HG03469 (cell line): ENCODE measurements at regions not wholly inside any gene's neighbourhood (a gene's known extent, or its start where the extent isn't known, plus 50 kb on each side); places are given as distances from the start of the nearest gene placed in this dataset.
"Not testable (repeated sequence)": the region's sequence is repeated elsewhere in the genome, so short reads cannot be mapped to it uniquely, and the experiment has no call there.

Experiments used
- ATAC-seq: cut with Tn5 transposase; IDR thresholded peaks from one replicate; pipeline ENCODE4 v1.9.1; 2021; ENCODE audit warnings: mild to moderate bottlenecking, moderate library complexity, moderate number of reproducible peaks; ENCODE audit not compliant: unreplicated experiment

GRCh38 chr13:105764486-105764885 is 771.0 kb downstream of the EFNB2 start:
- no peak for ATAC-seq

- ATAC-seq: no peak
Measured at GRCh38 chr13:105763851-105764250, 771.6 kb downstream of the EFNB2 start.

DNA sequence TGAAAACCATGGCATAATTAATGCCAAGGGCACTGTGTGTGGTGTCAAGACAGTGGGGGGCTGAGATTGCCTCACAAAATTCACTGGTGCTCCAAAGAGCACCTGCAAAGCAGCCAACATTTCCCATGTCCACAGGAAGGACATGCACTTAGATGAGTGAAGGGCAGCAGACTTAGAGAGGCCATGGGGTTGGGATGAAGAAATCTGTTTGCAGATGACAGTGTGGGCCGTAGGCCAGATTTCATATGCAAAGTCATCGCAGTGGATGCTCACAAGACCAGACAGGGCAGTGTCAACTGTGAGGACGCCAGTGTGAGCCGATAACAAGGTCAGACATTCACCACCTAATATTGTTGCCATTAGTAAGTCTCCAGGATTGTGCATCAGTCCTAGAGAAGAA is 773.4 kb downstream of the EFNB2 start:
- ATAC-seq: no peak

GRCh38 chr13:105758918-105759860 is 776.3 kb downstream of the EFNB2 start:
- ATAC-seq: no peak

DNA sequence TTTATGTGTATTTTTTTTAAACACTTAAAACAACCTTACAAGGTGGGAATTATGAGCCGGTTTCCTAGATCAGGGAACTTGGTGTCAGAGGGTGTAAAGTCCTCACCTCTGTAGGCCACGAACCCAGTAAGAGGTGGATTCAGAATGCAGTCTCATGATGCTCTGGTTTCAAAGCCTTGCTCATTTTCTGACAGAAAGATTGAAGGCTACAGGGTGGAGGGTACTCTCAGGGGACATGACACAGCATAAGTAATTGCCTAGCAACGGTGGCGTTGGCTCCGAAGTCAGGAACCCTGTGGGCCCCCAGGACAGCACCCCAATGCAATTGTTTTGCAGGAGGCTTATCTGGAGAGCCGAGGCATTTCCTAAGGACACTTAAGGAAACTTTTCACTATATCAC is 794.7 kb downstream of the EFNB2 start:
- ATAC-seq: no peak

- ATAC-seq: no peak
Measured at GRCh38 chr13:105737688-105738087, 797.8 kb downstream of the EFNB2 start.

DNA sequence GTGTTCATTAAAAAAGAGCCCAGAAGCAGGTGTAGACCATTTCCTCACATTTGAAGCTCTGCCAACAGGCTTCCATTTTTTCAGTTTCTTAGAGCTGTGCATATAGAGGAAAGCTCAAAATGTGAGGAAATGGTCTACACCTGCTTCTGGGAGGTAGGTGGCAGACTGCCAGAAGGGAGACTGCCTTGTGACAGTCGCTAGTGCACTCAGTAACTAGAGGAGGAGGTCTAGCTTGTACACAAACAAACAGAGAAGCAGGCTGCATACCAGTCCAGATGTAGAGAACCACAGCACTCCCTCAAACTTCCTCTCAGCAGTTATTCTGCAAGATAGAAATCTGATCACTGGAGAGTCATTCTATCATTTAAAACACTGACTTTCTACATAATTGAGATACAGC is 800.2 kb downstream of the EFNB2 start:
- no peak for ATAC-seq

- no peak for ATAC-seq
Measured at GRCh38 chr13:105732806-105733529, 802.5 kb downstream of the EFNB2 start.

- no peak for ATAC-seq
Measured at GRCh38 chr13:105725887-105726286, 809.6 kb downstream of the EFNB2 start.

DNA sequence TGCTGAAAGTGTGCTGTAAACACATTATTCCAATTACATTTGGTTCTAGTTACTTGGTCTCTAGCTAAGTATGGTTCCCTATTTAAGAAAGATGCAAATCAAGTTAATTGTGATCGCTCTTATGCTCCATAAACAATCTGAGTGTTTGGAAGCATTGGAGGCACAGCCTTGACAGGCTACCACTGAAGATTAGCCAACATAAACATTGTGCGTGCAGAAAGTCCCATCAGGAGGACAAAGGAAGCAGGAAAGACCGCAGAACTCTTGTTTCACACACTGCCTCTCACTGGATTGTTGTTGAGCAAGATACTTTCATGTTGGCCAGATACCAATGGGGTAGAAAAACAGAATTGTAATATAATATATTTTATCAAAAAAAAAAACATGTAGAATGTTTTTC is 814.4 kb downstream of the EFNB2 start:
- no peak for ATAC-seq

GRCh38 chr13:105719859-105720258 is 815.6 kb downstream of the EFNB2 start:
- ATAC-seq: no peak

GRCh38 chr13:105709181-105709580 is 826.3 kb downstream of the EFNB2 start:
- ATAC-seq: no peak

DNA sequence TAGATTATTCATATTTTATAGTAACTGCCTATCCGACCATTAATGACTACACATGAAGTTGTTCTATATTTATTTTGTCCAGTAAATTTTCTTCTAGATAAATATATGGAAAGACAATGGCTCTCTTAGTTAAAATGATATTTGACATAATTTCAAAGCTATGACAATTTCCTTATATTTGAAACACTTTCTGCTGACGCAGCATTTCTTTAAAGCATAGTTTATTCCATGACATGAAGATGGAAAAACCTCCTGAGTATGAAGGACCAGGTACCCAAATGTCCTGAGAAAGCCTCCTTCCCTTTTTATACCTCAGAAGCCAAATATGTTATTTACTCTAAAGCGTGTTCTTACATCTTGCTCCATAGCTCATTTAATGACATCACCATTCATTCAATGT is 831.6 kb downstream of the EFNB2 start:
- ATAC-seq: no peak

DNA sequence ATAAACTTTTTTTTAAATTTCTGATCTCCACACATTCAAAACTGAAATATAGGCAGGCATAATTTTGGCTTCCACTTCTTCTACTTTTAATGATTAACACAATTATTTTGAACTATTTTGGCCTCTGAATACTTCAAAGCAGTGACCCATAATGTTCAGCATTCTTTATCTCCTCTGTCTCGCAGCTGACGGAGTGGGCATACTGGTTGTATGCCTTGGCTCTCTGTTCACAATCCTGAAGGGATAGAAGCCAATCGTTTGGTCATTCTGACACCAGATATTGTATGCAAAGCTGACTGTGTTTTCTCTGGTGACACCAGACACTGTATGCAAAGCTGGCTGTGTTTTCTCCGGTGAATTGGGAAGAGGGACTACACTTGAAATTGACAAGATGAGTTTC is 833.0 kb downstream of the EFNB2 start:
- ATAC-seq: no peak

GRCh38 chr13:105692769-105693168 is 842.7 kb downstream of the EFNB2 start:
- ATAC-seq: no peak

- ATAC-seq: no peak
Measured at GRCh38 chr13:105684216-105684615, 851.2 kb downstream of the EFNB2 start.

- ATAC-seq: no peak
Measured at GRCh38 chr13:105679838-105680237, 855.6 kb downstream of the EFNB2 start.

DNA sequence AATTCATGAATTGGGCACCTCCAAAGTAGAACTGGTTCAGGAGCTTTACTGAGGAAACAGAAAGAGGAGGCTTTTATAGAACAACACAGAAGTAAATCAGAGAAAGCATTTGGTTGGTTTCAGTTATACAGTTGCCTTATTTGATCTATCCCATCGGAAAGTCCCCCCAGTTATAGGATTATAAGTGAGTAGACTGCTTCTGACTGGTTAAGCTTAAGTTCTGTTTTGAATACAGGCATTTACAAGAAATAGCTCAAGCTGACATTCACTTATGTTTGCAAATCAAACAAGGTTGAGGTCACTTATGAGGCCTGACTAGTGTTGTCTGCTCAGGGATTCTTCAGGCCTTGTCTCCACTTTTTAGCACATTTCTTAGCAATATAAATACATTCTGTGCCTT is 857.4 kb downstream of the EFNB2 start:
- no peak for ATAC-seq

- ATAC-seq: no peak
Measured at GRCh38 chr13:105672881-105673280, 862.6 kb downstream of the EFNB2 start.

DNA sequence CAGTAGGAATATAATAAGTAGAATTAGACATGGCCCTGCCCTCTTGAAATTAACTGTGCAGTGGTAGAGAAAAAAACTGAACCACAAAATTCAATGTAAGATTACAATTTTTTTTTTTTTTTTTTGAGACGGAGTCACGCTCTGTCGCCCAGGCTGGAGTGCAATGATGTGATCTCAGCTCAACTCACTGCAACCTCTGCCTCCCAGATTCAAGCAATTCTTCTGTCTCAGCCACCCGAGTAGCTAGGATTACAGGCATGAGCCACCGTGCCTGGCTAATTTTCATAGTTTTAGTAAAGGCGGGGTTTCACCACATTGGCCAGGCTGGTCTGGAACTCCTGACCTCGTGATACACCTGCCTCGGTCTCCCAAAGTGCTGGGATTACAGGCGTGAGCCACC is 864.3 kb downstream of the EFNB2 start:
- not testable (repeated sequence) for ATAC-seq

GRCh38 chr13:105670179-105670990 is 865.1 kb downstream of the EFNB2 start:
- ATAC-seq: no peak
